ENCODE measurements at regions not wholly inside any gene's neighbourhood (a gene's known extent, or its start where the extent isn't known, plus 50 kb on each side); places are given as distances from the start of the nearest gene placed in this dataset.

DNA sequence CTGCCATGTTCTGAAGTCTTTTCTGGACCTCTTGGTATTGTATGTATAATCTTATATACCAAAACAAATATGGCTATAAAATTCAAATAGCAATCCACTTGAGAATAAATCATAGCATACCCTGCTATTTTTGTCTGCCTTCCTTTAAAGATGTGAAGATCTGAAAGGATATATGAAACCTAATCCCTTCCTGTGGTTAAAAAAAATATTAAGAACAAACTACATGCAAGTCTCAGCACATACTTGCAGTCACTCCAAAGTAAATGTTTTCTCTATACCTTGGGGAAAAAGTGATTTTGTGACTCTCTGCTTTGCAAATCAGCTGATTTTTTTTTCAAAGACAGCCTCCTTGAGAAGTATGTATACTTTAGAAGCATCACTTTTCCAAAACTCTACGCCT, 322.9 kb downstream of the ANKRD50 start:
- no peak for TF ChIP-seq CTCF (IDR thresholded peaks at IDR 0.05)
- TF ChIP-seq POLR2A (IDR thresholded peaks at IDR 0.05) = no peak
